HFF-Myc (cell line): ENCODE measurements at regions not wholly inside any gene's neighbourhood (a gene's known extent, or its start where the extent isn't known, plus 50 kb on each side); places are given as distances from the start of the nearest gene placed in this dataset.

Experiments used
- DNase-seq: peaks from one replicate; pipeline ENCODE4 v3.0.0-alpha.2; 2011; ENCODE audit warnings: low read depth; ENCODE audit errors: extremely low read depth
- H3K4me3 ChIP-seq: replicated peaks from 2 replicates; pipeline ENCODE4 v1.5.1; 2011; ENCODE audit warnings: low read depth, mild to moderate bottlenecking, control low read depth, low read length
- TF ChIP-seq, protein P1 (sequence below): IDR thresholded peaks from 2 replicates; pipeline ENCODE4 v1.5.1; 2012; ENCODE audit warnings: mild to moderate bottlenecking, low read depth, low read length, control low read depth; ENCODE audit errors: missing control alignments

- no peak overlapping the region for H3K4me3 ChIP-seq
- TF ChIP-seq, protein P1, sequence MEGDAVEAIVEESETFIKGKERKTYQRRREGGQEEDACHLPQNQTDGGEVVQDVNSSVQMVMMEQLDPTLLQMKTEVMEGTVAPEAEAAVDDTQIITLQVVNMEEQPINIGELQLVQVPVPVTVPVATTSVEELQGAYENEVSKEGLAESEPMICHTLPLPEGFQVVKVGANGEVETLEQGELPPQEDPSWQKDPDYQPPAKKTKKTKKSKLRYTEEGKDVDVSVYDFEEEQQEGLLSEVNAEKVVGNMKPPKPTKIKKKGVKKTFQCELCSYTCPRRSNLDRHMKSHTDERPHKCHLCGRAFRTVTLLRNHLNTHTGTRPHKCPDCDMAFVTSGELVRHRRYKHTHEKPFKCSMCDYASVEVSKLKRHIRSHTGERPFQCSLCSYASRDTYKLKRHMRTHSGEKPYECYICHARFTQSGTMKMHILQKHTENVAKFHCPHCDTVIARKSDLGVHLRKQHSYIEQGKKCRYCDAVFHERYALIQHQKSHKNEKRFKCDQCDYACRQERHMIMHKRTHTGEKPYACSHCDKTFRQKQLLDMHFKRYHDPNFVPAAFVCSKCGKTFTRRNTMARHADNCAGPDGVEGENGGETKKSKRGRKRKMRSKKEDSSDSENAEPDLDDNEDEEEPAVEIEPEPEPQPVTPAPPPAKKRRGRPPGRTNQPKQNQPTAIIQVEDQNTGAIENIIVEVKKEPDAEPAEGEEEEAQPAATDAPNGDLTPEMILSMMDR: no peak
Measured at GRCh38 chr13:104737713-104738112, 1671.5 kb upstream of the SLC10A2 start.

DNA sequence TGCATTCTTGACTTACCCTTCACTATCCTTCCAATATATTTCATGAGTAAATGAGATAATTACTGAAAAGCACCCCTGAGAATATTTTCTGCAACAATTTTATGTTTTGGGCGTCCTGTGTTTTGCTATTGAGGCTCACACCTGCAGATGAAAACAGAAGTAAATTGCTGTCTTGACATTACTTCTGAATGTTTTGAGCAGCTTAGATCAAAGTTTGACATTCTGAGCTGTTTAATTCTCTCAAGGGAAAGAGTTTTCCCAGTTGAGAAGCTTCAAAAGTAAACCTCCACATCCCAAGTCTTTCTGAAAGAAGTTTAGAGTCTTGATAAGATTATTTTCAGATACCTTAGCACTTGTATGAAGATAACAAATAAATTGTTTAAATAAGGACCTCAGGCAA is 1667.2 kb upstream of the SLC10A2 start:
- DNase-seq: no peak
- TF ChIP-seq, protein P1: no peak
- no peak overlapping the region for H3K4me3 ChIP-seq

More at GRCh38 chr13:104737713-104738112, 1671.5 kb upstream of the SLC10A2 start:
- DNase-seq: no peak

DNA sequence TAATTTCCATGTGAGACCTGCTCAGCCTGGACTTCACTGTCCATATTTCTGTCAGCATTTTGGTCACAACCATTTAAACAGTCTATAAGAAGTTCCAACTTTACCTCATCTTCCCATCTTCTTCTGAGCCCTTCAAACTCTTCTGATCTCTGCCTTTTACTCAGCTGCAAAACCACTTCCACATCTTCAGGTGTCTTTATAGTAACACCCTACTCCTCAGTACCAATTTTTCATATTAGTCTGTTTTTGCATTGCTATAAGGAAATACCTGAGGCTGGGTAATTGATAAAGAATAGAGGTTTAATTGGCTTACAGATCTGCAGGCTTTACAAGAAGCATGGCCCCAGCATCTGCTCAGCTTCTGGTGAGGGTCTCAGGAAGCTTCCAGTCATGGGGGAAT is 1648.9 kb upstream of the SLC10A2 start:
- TF ChIP-seq, protein P1: no peak
- no peak overlapping the region for H3K4me3 ChIP-seq
- no peak for DNase-seq

DNA sequence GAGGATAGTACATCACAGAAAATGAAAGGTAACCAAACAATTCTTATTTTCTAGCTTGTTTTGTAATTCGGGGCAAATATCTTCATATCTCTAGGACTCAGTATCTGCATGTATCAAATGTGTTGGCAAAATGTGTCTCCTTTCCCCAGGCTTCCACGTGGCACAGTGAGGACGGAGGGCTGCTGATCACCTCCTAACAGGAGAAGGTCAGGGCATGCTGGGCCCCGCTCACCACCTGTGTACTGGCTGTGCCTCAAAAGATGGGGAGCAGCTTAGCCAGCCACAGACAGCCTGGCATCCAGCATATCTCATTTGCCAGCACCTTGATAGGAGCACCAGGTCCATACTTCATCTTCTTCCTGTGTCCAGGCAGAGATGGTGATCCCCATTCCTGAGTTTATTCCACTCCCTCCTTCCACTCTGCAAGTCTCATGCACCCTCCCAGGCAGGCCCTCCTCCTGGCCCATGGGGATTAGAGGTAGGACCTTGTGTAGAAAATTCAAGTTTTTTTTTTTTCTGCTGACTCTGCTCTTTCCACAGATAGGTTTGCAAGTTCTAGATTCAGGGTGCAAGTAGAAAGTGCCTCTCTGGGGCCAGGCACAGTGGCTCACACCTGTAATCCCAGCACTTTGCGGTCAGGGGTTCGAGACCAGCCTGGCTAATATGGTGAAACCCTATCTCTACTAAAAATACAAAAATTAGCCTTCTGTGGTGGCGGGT is 1639.0 kb upstream of the SLC10A2 start:
- no peak overlapping the region for H3K4me3 ChIP-seq
- no peak for DNase-seq
- TF ChIP-seq, protein P1: no peak

GRCh38 chr13:104701591-104701990 is 1635.4 kb upstream of the SLC10A2 start:
- DNase-seq: no peak
- H3K4me3 ChIP-seq: no peak overlapping the region
- TF ChIP-seq, protein P1: no peak

- no peak overlapping the region for H3K4me3 ChIP-seq
- no peak for DNase-seq
- TF ChIP-seq, protein P1: no peak
Measured at GRCh38 chr13:104694397-104694796, 1628.2 kb upstream of the SLC10A2 start.

DNA sequence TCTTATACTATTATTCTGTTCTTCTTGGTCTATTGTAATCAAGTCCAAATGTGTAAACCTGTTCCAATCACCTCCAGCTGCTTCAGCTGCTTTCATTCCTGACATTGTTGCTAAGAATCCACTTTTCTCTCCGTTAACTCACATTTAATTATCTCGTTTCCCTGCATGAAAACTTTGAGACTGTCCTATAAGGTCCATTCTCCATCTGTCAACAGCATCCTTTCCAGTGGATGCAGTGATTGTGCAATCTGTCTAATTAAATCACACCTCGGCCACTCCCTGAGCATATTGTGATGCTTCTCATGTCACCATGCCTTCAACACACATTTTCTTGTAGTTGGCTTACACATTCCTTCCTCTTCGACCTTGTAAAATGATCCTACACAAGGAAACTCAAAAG is 1626.9 kb upstream of the SLC10A2 start:
- TF ChIP-seq, protein P1: no peak
- H3K4me3 ChIP-seq: no peak overlapping the region
- no peak for DNase-seq
